ENCODE measurements at regions not wholly inside any gene's neighbourhood (a gene's known extent, or its start where the extent isn't known, plus 50 kb on each side); places are given as distances from the start of the nearest gene placed in this dataset.

GRCh38 chr1:185645162-185645640, 89.0 kb upstream of the HMCN1 start:
- DNase-seq, result no peak

GRCh38 chr1:185644531-185644930, 89.7 kb upstream of the HMCN1 start:
- DNase-seq, result no peak

GRCh38 chr1:185636848-185637247, 97.3 kb upstream of the HMCN1 start:
- no peak for DNase-seq

GRCh38 chr1:185634704-185635103, 99.5 kb upstream of the HMCN1 start:
- no peak for DNase-seq

- DNase-seq, result no peak
Observed at GRCh38 chr1:185632659-185633423, 101.3 kb upstream of the HMCN1 start.

GRCh38 chr1:185631843-185632242, 102.3 kb upstream of the HMCN1 start:
- no peak for DNase-seq

GRCh38 chr1:185627761-185628501, 106.3 kb upstream of the HMCN1 start:
- DNase-seq, result no peak

GRCh38 chr1:185627171-185627570, 107.0 kb upstream of the HMCN1 start:
- DNase-seq, result no peak

- no peak for DNase-seq
Observed at GRCh38 chr1:185626344-185626743, 107.8 kb upstream of the HMCN1 start.

GRCh38 chr1:185610954-185611353, 123.2 kb upstream of the HMCN1 start:
- no peak for DNase-seq

- DNase-seq, result no peak
Observed at GRCh38 chr1:185608177-185608576, 126.0 kb upstream of the HMCN1 start.

- DNase-seq, result no peak
Observed at GRCh38 chr1:185603158-185603557, 131.0 kb upstream of the HMCN1 start.

- DNase-seq, result no peak
Observed at GRCh38 chr1:185601189-185601588, 133.0 kb upstream of the HMCN1 start.

- no peak for DNase-seq
Observed at GRCh38 chr1:185600641-185601040, 133.6 kb upstream of the HMCN1 start.

- no peak for DNase-seq
Observed at GRCh38 chr1:185598332-185598731, 135.9 kb upstream of the HMCN1 start.

- DNase-seq, result no peak
Observed at GRCh38 chr1:185595835-185596667, 138.1 kb upstream of the HMCN1 start.

GRCh38 chr1:185594786-185595410, 139.3 kb upstream of the HMCN1 start:
- DNase-seq, result no peak

GRCh38 chr1:185593271-185593670, 140.9 kb upstream of the HMCN1 start:
- no peak for DNase-seq

GRCh38 chr1:185585770-185586169, 148.4 kb upstream of the HMCN1 start:
- DNase-seq, result no peak

- no peak for DNase-seq
Observed at GRCh38 chr1:185581961-185582725, 152.0 kb upstream of the HMCN1 start.

- no peak for DNase-seq
Observed at GRCh38 chr1:185581020-185581419, 153.2 kb upstream of the HMCN1 start.

- no peak for DNase-seq
Observed at GRCh38 chr1:185578293-185578692, 155.9 kb upstream of the HMCN1 start.
